K562 (cell line): ENCODE measurements at regions not wholly inside any gene's neighbourhood (a gene's known extent, or its start where the extent isn't known, plus 50 kb on each side); places are given as distances from the start of the nearest gene placed in this dataset.

ENCODE experiments used
- CREM ChIP-seq: IDR thresholded peaks from 2 replicates; pipeline ENCODE4 v1.6.1; 2014; ENCODE audit warnings: antibody characterized with exemption, low read depth
- CTCF ChIP-seq, 3 experiments: IDR thresholded peaks in 2 of 3; conservative IDR thresholded peaks in 1 of 3; 2 replicates each; pipeline ENCODE4 v1.5.1; 2011 to 2012; ENCODE audit warnings: low read length in 3 of 3, mild to moderate bottlenecking in 3 of 3, control low read depth in 2 of 3, improper control_type of control experiment in 1 of 3, inconsistent platforms in 1 of 3, low read depth in 1 of 3, mixed read lengths in 1 of 3, moderate library complexity in 1 of 3; ENCODE audit not compliant: insufficient read depth in 2 of 3
- POLR2AphosphoS5 ChIP-seq: IDR thresholded peaks from 2 replicates; pipeline ENCODE4 v1.6.1; 2011; ENCODE audit warnings: mild to moderate bottlenecking, low read depth, low read length, moderate library complexity; ENCODE audit not compliant: control insufficient read depth, insufficient read depth

GRCh38 chr12:63301311-63301710, 150.3 kb upstream of the AVPR1A start:
- no peak for TF ChIP-seq POLR2AphosphoS5
- no peak for TF ChIP-seq CTCF (IDR thresholded peaks at IDR 0.05 in 2 of 3, conservative IDR thresholded peaks at IDR 0.05 in 1 of 3; ENCODE audit: insufficient read depth in 2 of 3, low read depth in 1 of 3, low read length in 3 of 3)
- no peak for TF ChIP-seq CREM
